Limb (tissue), 2 donors: ENCODE measurements at regions not wholly inside any gene's neighbourhood (a gene's known extent, or its start where the extent isn't known, plus 50 kb on each side); places are given as distances from the start of the nearest gene placed in this dataset.

Source experiments
- DNase-seq, 2 donors: peaks; one replicate each; pipeline ENCODE4 v3.0.0-alpha.2; 2016; ENCODE audit errors: extremely low spot score in 2 of 2

DNA sequence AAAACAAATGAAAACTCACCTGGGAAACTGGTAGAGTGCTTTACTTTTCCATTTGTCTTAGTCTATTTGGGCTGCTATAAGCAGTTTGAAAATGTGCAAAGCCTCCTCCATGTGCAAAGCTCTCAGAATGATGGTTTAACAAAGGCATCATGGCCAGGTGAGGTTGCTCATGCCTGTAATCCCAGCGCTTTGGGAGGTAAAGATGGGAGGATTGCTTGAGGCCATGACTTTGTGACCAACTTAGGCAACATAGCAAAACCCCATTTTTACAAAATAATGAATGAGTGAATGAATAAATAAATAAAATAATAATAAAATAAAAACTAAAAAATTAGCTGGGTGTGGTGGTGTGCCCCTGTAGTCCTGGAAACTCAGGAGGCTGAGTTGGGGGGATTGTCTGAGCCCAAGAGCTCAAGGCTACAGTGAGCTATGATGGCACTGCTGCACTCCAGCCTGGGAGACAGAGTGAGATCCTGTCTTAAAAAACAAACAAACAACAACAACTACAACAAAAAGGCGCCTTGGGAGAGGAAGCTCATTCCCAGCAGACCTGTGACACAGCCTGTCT is 71.8 kb downstream of the MYCN start:
- DNase-seq, result no peak

DNA sequence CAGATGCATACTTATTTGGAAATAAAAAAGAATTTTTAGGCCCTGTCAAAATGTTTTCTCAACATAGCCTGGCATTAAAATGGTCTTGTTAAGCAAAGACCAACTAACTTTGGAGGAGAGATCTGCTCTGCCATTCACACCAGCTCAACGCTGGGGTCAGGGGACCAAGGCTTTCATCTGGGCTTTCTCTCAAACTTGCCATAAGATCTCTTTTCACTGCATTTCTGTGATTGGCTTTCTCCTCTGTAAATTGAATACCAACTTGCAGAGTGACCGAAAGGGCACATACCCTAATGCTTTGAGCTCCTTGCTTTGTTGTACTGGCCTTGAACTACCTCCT is 71.2 kb downstream of the MYCN start:
- no peak for DNase-seq

DNA sequence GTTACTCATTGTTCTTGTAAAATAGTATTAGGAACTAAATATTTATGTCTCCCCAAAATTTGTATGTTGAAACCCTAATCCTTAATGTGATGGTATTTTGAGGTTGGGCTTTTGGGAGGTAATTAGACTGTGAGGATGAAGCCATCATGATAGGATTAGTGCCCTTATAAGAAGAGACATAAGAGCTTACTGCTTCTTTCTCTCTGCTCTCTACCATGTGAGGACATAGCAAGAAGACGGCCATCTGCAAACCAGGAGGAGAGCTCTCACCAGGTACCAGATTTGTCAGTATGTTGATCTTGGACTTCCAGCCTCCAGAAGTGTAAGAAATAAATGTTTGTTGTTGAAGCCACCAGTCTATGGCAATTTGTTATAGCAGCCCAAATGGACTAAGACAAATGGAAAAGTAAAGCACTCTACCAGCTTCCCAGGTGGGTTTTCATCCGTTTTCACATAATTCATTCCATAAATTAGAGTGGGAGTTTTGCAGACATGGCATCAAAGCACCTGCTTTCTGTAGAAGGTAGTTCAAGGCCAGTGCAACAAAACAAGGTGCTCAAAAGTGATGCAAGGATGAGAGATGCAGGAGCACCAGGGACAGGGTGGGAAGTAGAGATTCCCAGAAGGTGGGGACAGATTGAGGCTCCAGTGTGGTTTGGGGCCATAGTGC is 70.7 kb downstream of the MYCN start:
- DNase-seq, result no peak

DNA sequence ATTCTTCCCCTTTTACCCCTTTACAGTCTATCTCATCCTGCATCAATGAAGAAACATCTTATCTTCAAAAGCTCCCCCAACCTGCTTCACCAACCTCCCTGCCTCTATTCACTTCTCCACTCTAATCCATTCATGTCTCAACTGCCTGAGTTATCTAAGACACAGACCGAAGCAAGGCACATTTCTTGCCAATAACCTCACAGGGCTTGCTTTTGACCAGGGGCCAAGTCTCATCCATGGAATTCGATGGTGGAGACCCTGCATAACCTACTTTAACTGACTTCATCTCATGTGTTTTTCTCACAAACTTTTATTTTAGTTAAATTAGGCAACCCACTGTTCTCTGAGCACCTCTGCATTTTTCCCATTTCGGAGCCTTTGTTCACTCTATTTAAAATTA is 69.7 kb downstream of the MYCN start:
- DNase-seq, result no peak

DNA sequence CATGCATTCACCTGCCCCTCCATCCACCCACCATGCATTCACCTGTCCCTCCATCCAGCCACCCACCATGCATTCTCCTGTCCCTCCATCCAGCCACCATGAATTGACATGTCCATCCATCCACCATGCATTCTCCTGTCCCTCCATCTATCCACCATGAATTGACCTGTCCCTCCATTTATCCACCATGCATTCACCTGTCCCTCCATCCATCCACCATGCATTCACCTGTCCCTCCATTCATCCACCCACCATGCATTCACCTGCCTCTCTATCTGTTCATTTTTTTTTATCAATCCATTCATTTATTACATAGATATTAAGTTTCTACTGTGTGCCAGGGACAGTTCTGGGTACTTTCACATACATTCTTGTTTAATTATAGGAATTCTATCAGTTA is 69.2 kb downstream of the MYCN start:
- DNase-seq, result no peak

DNA sequence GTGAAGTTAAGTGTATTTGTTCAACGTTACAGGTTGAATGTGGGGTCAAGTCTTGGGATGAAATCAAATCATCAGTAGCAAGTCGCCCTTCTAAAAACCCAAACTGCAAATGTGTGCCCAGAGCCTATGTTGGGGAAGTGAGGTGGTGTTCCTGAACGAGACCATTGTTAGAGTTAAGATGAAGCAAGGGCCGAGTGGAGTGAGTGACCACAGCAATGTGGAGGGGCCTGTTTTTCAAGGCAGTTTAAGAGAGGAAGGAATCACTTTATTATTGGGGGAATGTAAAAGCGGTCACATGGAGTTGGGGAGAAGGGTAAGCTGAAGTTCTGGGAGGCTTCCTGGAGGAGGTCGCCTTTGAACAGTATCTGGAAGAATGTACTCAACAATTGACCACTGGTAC is 68.5 kb downstream of the MYCN start:
- no peak for DNase-seq

DNA sequence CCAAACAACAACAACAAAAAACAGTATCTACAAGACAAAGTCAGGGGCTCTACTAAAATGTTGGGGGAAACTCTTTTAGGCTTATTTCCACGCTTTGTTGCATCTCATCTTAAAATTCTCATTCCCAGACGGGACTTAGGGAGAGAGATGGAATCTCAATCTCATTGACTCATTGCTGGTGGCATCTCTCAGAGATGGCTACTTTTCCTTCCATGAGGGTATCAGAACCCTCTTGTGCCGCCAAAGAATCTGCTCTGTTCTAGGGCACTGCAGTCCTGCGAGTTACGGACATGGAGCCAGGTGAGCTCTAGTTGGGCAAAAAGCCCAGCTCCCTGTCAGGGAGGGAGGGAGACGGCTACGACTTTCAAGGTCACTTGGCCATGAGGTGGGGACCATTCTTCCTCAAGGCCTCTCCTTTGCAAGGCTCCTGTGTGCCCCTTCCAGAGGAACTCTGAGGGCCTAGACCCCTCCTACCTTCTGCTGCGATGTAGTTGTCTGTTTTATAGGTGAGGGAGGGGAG is 68.0 kb downstream of the MYCN start:
- no peak for DNase-seq

DNA sequence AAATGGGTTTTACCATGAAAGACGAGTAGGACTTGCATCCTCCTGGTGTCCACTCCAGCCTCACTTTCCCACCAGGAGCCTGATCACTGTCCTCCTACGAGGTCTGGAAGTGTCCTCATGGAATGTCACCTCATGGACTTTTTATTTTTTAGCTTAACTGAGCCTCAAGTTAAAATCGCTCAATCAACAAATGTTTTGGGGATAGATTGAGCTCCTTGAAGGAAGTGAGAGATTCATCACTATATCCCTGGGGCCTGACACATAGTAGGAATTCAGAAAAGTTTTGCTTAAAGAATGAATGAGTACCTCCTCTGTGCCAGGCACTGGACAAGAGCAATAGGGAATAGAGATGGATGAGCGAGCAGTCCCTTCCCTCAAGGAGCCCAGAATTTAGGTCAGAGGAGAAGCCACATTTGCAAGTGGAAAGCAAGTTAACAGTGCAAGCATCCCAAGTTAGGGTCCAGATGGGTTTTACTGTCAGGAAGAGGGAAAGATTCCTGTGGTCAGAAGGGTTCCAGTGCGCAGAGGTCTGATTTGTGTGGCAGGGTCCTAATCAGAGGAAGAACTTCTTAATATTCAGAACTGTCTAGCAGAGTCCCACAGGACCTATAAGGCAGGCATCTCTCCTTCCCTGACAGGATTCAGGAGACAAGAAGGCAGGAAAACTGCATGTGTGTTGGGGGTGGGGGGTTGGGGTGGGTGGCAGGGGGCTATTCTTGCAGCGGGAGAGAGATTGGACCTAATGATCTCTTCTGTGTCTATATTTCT is 67.0 kb downstream of the MYCN start:
- no peak for DNase-seq

DNA sequence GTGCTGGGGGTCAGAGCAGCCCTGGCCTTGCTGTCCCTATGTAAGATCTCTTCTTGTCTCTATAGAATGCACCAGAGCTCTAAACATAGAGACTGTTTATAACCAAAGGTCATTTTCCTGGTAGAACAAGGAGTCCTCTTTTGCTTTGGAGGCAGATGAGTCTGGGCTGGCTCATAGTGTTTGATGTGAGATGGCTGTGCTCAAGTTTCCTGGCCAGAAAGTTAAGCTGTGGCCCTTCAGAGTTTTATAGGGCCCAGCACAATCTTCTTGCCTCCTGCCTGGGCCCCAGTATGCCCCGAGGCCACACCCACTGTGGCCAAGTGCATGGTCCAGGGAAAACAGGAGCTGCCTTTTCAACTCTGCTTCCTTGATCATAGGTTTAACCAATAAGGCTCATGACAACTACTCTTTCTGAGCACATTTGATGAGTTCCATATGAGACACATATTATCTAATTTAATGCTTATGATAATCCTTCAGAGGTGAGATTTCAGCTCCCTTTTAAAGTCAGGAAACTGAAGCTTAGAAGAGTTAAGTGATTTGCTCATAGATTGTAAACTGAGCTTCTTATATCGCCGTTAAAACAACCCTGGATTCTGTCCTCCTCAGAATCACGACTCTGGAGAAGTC is 66.3 kb downstream of the MYCN start:
- DNase-seq, result no peak

DNA sequence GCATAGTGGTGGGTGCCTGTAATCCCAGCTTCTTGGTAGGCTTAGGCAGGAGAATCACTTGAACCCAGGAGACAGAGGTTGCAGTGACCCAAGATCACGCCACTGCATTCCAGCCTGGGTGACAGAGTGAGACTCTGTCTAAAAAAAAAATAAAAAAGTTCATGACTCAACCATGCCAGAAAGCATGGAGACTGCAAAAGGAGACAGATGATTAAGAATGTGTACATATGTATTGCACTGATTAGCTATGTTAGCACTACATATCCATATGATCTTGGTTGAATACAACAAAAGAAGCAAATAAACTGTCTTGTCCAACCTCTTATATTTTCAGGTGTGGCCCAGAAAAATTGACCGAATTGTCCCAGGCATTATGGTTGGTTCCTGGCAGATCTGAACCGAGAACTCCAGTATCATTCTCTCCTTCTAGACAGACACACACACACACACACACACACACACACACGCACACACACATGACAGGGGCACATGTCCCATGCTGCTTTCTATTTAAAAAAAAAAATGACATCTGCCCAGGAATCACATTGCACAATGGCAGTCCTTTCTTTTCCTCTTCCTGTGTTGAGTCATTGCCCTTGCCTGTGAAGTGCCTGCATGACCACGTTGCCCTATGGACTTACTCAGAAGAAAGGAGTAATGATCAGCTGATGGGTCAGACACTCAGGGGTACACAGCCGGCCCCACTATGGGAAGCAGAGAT is 65.6 kb downstream of the MYCN start:
- DNase-seq, result no peak

DNA sequence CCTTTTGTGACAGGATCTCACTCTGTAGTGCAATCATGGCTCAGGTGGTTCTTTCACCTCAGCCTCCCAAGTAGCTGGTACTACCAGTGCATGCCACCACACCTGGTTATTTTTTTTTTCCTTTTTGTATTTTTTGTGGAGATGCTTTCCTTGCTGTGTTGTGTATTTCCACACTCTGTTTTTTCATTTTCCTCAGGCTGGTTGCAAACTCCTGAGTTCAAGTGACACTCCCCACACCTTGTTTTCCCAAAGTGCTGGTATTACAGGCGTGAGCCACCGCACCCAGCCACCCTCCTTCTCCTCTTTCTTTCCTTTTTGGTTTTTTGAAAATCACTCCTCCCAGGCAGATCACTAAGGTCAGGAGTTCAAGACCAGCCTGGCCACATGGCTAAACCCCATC is 65.0 kb downstream of the MYCN start:
- DNase-seq, result no peak

DNA sequence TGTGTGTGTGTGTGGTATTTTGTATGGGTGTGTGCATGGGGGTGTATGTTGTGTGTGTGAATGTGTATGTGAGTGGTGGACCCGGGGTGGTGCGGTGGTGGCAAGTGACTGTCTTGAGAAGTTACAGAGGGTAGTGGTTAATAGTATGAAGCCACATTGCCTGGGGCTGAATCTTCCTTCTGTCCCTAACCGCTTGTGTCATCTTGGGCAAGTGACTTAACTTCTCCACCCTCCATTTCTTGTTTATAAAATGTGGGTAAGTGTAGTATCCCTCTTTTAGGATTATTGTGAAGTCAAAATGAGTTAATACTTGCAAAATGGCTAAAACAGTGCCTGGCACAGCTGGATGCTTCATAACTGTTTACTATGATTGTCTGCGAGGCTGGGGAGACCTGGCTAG is 63.5 kb downstream of the MYCN start:
- no peak for DNase-seq

DNA sequence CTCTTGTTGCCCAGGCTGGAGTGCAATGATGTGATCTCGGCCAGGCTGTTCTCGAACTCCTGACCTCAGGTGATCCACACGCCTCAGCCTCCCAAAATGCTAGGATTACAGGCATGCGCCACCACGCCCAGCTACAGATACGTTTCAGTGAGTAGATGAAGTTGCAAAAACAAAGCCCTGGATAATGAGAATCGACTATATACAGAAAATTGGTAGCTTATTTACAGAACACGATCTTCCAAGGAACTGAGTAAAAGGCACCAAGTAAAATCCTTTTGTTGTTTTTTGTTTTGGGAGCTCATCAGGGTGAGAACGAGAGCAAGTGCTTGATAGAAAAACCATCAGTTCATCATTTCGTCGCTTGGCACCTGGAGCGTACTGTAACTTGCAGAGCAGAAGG is 62.8 kb downstream of the MYCN start:
- DNase-seq, result no peak

DNA sequence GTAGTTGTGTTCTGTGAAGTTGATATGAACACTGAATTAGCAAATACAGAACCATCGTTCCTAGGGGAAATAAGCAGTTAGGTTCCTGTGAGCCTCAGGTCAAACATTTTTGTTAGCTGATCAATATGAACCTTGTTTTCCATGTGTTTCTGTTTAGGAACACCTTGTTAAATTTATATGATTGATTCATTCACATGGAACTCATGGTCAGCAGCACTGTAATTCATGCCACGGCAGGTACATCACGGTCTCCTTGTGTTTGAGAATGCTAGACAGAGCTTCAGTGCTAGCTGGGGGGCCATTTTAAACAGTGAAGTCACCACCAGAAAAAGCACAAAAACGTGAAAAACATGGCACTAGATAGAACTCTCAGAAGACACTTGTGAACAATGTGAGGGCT is 62.2 kb downstream of the MYCN start:
- DNase-seq, result no peak

DNA sequence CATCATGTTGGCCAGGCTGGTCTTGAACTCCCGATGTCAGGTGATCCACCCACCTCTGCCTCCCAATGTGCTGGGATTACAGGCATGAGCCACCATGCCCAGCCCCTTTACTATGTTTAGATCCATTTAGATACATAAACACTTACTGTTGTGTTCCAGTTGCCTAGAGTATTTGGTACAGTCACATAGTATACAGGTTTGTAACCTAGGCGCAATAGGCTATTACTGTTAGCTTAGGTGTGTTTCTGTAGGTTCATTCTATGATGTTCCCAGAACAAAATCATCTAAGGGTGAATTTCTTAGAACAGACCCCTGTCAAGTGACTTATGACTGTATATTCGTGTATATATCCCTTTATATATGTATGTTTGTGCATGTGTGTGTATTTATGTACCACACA is 61.8 kb downstream of the MYCN start:
- DNase-seq, result no peak

DNA sequence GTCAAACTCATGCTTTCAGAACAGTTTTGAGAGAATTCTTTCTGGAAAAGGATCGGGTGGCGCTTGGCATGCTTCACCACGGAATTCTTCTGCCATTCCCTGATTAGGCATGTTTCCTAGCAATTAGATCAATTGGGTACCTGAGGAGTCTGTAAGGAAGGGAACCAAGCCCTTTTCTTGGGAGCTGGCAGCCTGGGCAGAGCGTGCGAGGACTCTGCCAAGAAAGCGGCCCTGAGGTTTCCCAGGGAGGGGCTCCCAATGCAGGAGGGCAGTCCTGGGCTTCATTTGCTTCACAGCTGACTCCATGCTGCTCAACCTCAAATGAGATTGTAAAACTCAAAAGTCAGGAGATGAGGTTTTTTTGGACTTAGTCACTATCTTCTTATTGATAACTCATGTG is 60.3 kb downstream of the MYCN start:
- no peak for DNase-seq

DNA sequence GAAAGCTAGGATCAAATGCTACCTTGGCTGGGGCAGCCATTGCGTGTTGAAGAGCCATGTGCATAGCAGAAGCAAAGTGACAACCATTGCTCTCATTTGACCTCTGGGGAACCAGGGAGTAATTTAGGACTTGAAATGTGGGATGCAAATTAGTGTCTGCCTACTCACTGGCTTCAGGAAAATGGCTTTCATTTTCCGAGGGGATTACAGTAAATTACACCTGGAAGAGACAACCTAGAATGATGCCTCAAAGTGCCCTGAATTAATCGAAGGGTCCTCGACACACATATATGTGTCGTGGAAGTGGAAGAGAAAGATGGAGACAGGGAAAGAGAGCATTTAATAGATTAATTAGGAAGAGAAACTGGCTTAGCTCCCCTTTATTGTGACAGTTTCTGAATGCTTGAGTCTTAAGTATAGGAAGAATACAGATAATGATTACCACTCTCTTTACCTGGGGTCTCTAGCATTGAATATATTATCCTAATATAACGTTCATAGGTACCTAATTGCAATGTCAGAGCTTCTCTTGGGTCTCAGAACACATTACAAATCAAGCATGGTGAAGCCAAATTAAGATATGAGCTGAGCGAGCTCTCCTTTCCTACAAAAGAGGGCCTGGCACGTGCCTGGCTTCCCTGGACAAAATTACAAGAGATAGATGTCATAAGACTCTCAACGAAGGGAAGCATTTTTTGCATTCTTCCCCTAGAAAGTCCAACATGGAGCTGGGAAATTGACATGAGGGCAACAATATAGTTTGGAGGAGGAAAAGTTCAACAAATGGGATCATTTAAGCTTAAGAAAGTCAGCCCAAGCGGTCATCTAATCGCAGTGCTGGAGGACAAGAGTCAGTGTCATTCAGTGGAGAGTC is 59.5 kb downstream of the MYCN start:
- DNase-seq, result no peak

DNA sequence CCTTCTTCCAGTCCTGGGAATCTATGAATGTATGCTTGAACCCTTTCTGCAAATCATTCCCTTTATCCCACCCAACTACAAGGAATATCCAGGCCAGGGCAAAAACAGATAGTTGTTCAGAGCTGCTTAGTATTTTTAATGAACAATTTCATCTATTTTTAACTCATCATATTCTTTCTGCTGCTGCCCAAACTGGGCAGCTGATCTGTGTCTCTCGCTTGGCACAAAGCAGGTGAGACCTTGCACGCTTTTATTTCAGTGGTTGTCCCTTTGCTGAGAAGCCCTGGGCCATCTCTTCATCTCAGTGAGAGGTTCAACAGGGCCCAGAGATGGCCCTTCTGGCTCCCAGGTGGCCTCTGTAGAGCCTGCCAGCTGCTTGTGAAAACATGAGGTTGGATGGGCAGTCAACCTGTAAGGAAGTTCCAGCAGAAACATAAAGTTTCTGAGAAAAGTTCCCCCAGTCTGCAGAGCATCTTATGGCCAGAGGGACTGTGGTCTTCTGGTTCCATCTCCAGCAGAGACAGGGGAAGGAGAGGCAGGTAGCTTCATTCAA is 57.5 kb downstream of the MYCN start:
- no peak for DNase-seq

DNA sequence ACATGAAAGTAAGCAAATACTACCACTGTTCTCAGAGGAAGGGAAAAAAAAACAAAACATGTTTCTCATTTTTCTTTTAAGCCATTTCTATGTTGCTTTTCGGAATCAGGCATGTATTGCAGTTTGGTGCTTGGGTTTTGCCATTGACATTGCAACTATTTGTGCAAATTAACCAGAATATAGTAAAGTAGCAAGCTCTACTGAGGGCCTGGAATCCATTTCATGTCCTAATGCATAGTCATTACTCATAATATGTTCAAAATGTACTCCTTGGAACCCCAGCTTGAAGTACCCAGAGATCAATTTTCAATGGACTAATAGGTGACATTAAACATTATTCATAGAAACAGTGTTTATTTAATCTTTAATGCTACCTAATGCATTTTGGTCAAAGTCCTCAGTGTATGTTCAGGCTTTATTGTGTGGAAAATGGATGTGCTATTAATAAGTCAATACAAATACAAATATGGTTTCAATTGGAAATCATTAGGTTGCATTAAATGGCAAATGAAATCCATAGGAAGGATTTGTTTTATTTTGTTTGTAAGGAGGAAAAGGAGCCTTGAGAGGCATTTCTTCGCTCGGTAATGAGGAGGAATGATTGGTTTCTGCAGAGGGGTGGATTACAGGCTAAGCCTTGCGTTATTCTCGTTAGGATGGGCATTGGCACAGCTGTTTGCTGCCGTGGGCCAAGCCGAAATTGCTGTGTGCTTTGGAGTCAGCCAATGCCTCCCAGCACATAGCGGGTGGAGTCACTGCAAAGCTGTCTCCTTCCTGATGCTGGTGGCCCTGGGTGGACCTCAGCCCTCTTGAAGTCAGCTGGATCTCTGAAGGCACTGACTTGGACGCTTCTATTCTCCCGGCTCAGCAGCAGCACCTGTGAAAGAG is 56.4 kb downstream of the MYCN start:
- no peak for DNase-seq
